Endothelial cell of umbilical vein (primary cell): ENCODE measurements at regions not wholly inside any gene's neighbourhood (a gene's known extent, or its start where the extent isn't known, plus 50 kb on each side); places are given as distances from the start of the nearest gene placed in this dataset.

Experiments
- BruUV-seq: library from RNA; stranded (reverse); fragments of 400-500 nt; replicated peaks from 2 replicates; lab custom pipeline; 2021; lab: Mats Ljungman, UMichigan
- CTCF ChIA-PET: fragments of 300-600, 350-600 bp; sonication (Branson Sonifier 250); formaldehyde crosslinking; loops from one replicate; lab custom pipeline; 2021; ENCODE audit warnings: antibody characterized with exemption, inconsistent platforms; lab: Charles Lee
- POLR2A ChIA-PET: fragments of 300-600, 350-600 bp; sonication (Branson Sonifier 250); formaldehyde crosslinking; loops from one replicate; lab custom pipeline; 2021; ENCODE audit warnings: antibody characterized with exemption, inconsistent platforms; lab: Charles Lee
- DNase-seq: peaks from one replicate; pipeline ENCODE4 v3.0.0-alpha.2; 2011; ENCODE audit warnings: low read depth, low spot score
- FAIRE-seq: peaks from 2 replicates; lab custom pipeline; 2011; peaks lifted over from hg19 to GRCh38; lab: Jason Lieb, UNC
- H2AFZ ChIP-seq: 2 replicates; pipeline ENCODE4 v1.6.0; 2012; ENCODE audit warnings: low read depth, low read length, control low read depth, inconsistent platforms
- H3K27ac ChIP-seq: 2 replicates; pipeline ENCODE4 v1.5.1; 2011; ENCODE audit warnings: low read depth, mild to moderate bottlenecking, control low read depth, low read length, moderate library complexity; ENCODE audit not compliant: insufficient read depth
- H3K27me3 ChIP-seq, 2 experiments: 2 replicates each; pipeline versions ENCODE4 v1.6.0 to v1.6.1; 2011; ENCODE audit warnings: low read length in 2 of 2, mixed read lengths in 1 of 2; ENCODE audit not compliant: control insufficient read depth in 2 of 2, insufficient read depth in 2 of 2
- H3K36me3 ChIP-seq, 2 experiments: 2 replicates in 1 of 2; 3 replicates in 1 of 2; pipeline ENCODE4 v1.5.1; 2011; ENCODE audit warnings: low read length in 2 of 2, mild to moderate bottlenecking in 1 of 2, moderate library complexity in 1 of 2; ENCODE audit not compliant: control insufficient read depth in 2 of 2, insufficient read depth in 2 of 2; ENCODE audit errors: extremely low read depth in 1 of 2
- H3K4me1 ChIP-seq: 3 replicates; pipeline ENCODE4 v1.5.1; 2011; ENCODE audit warnings: mild to moderate bottlenecking, low read length; ENCODE audit not compliant: control insufficient read depth, insufficient read depth; ENCODE audit errors: extremely low read depth
- H3K4me2 ChIP-seq: 2 replicates; pipeline ENCODE4 v1.6.1; 2011; ENCODE audit warnings: low read length, control low read depth, mixed read lengths; ENCODE audit not compliant: insufficient read depth
- H3K4me3 ChIP-seq, 3 experiments: fragments of 200-600 bp in 1 of 3; sonication (generic), shearing (Covaris generic) in 1 of 3; replicated peaks in 1 of 3; 2 replicates each; pipeline ENCODE4 v1.5.1; 2011 to 2016; ENCODE audit warnings: control low read depth in 3 of 3, low read length in 3 of 3, mild to moderate bottlenecking in 2 of 3, inconsistent platforms in 1 of 3, low read depth in 1 of 3, moderate library complexity in 1 of 3; ENCODE audit not compliant: insufficient read depth in 1 of 3
- H3K79me2 ChIP-seq: 2 replicates; pipeline ENCODE4 v1.6.0; 2012; ENCODE audit warnings: low read length, inconsistent platforms; ENCODE audit not compliant: control insufficient read depth, insufficient read depth
- H3K9ac ChIP-seq: replicated peaks from 2 replicates; pipeline ENCODE3; 2011; ENCODE audit warnings: low read length, control low read depth; ENCODE audit not compliant: insufficient read depth; ENCODE audit errors: extremely low read depth
- H3K9me1 ChIP-seq: replicated peaks from 3 replicates; pipeline ENCODE4 v1.6.0; 2011; ENCODE audit warnings: mild to moderate bottlenecking, low read length; ENCODE audit not compliant: control insufficient read depth, insufficient read depth; ENCODE audit errors: extremely low read depth
- H3K9me3 ChIP-seq: replicated peaks from 2 replicates; pipeline ENCODE4 v1.5.1; 2012; ENCODE audit warnings: low read length, inconsistent platforms; ENCODE audit not compliant: control insufficient read depth, insufficient read depth
- H4K20me1 ChIP-seq: replicated peaks from 2 replicates; pipeline ENCODE3; 2011; ENCODE audit warnings: mild to moderate bottlenecking, low read length; ENCODE audit not compliant: control insufficient read depth, insufficient read depth; ENCODE audit errors: extremely low read depth
- EZH2 ChIP-seq: IDR thresholded peaks from 2 replicates; pipeline ENCODE4 v1.6.1; 2012; ENCODE audit warnings: borderline replicate concordance, low read depth, mild to moderate bottlenecking, moderate library complexity, low read length, inconsistent platforms; ENCODE audit not compliant: severe bottlenecking
- FOS ChIP-seq: IDR thresholded peaks from 2 replicates; pipeline ENCODE4 v1.6.1; 2011; ENCODE audit warnings: mild to moderate bottlenecking, low read length, moderate library complexity, borderline replicate concordance; ENCODE audit not compliant: insufficient read depth
- GATA2 ChIP-seq: IDR thresholded peaks from 2 replicates; pipeline ENCODE4 v1.7.0; 2011; ENCODE audit warnings: low read depth, mild to moderate bottlenecking, moderate library complexity, mixed read lengths, low read length; ENCODE audit not compliant: insufficient read length, insufficient read depth
- JUN ChIP-seq: IDR thresholded peaks from 2 replicates; pipeline ENCODE4 v1.6.1; 2011; ENCODE audit warnings: borderline replicate concordance, low read depth; ENCODE audit not compliant: insufficient read length, insufficient read depth
- MYC ChIP-seq: IDR thresholded peaks from one replicate; pipeline ENCODE4 v1.6.1; 2011; ENCODE audit warnings: mild to moderate bottlenecking, low read depth, low read length
- POLR2A ChIP-seq: IDR thresholded peaks from 2 replicates; pipeline ENCODE4 v1.6.1; 2012; ENCODE audit warnings: low read depth, mild to moderate bottlenecking, control low read depth, low read length
- POLR2AphosphoS5 ChIP-seq: IDR thresholded peaks from 2 replicates; pipeline ENCODE4 v1.6.1; 2012; ENCODE audit warnings: low read depth, mild to moderate bottlenecking, control low read depth, low read length, moderate library complexity; ENCODE audit not compliant: insufficient read depth
- dilution Hi-C: fragments of 300-500 bp; cut with MboI; formaldehyde crosslinking; loops from one replicate; pipeline ENCODE4 v1.15.0; 2019; ENCODE audit warnings: low sequenced_read_pairs; ENCODE audit not compliant: extremely low pct_ligation_motif_present
- intact Hi-C: fragments of 100-400 bp; cut with micrococcal nuclease; formaldehyde crosslinking; loops from one replicate; pipeline ENCODE4 v1.10.0; 2022
- TF ChIP-seq, protein P1 (sequence below), 2 donors: IDR thresholded peaks; 1 replicate in 1 of 2; 2 replicates in 1 of 2; pipeline ENCODE4 v1.5.1; 2011; ENCODE audit warnings: low read length in 2 of 2, mild to moderate bottlenecking in 2 of 2, moderate library complexity in 2 of 2, control low read depth in 1 of 2, inconsistent platforms in 1 of 2, low read depth in 1 of 2; ENCODE audit not compliant: insufficient read depth in 1 of 2; ENCODE audit errors: extremely low read depth in 1 of 2
- TF ChIP-seq, protein P2 (sequence below): IDR thresholded peaks from 2 replicates; pipeline ENCODE4 v1.6.1; 2011; ENCODE audit not compliant: insufficient read depth, insufficient read length

DNA sequence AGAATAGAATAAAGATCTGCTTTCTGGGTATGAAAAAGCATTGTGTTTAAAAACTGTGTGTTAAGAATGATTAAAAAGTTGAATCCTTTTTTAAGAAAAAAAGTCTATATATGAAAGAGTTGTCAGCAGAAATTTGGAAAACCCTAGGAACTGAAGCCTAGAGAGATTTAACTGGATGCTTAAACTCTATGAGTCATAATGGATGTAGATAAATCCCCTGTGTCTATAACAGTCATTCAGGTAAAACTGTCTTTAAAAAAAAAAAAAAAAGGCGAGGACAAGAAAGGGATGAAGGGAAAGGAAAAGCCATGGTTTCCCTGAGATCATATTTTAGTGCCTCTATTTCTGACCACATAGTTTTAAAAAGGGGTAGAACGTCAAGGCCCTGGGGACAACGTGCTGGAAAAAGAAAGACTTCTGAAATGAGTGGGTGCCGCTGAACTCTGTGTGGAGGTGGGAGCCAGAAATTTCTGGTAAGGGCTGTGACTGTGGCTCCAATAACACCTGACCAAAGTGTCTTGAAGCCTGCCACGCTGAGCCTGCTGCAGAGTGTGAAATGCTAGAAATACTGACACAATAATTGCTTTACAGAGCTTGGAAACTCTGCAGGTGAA is 302.6 kb upstream of the ARID1B start:
- Histone ChIP-seq H3K36me3 (no peaks in the 10 kb centered on the region), H3K79me2 (no peaks in the 10 kb centered on the region), H4K20me1 (no peaks in the 10 kb centered on the region), H3K9me3 (no peaks in the 10 kb centered on the region), H3K27ac (no peak overlapping the region), H3K27me3 (no peaks in the 10 kb centered on the region), H3K4me2 (no peak overlapping the region), H3K9me1 (no peaks in the 10 kb centered on the region), H2AFZ (no peak overlapping the region), H3K9ac (no peak overlapping the region), H3K4me1 (no peaks in the 10 kb centered on the region), H3K4me3 (no peak overlapping the region)
- TF ChIP-seq POLR2AphosphoS5 (no peak), JUN (no peak), POLR2A (no peak), EZH2 (no peak), MYC (no peak), FOS (no peak), GATA2 (no peak)
- TF ChIP-seq, protein P1, sequence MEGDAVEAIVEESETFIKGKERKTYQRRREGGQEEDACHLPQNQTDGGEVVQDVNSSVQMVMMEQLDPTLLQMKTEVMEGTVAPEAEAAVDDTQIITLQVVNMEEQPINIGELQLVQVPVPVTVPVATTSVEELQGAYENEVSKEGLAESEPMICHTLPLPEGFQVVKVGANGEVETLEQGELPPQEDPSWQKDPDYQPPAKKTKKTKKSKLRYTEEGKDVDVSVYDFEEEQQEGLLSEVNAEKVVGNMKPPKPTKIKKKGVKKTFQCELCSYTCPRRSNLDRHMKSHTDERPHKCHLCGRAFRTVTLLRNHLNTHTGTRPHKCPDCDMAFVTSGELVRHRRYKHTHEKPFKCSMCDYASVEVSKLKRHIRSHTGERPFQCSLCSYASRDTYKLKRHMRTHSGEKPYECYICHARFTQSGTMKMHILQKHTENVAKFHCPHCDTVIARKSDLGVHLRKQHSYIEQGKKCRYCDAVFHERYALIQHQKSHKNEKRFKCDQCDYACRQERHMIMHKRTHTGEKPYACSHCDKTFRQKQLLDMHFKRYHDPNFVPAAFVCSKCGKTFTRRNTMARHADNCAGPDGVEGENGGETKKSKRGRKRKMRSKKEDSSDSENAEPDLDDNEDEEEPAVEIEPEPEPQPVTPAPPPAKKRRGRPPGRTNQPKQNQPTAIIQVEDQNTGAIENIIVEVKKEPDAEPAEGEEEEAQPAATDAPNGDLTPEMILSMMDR (IDR thresholded peaks at IDR 0.05; ENCODE audit: extremely low read depth in 1 of 2, insufficient read depth in 1 of 2, low read depth in 1 of 2, low read length in 2 of 2) = no peak
- TF ChIP-seq, protein P2, sequence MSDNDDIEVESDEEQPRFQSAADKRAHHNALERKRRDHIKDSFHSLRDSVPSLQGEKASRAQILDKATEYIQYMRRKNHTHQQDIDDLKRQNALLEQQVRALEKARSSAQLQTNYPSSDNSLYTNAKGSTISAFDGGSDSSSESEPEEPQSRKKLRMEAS = no peak
- BruUV-seq = no TSS peak
- POLR2A ChIA-PET = no interaction called here
- no peak for FAIRE-seq
- dilution Hi-C loops (no loop called here), intact Hi-C loops (no loop called here)
- CTCF ChIA-PET = no interaction called here
- no peak for DNase-seq
